Right lobe of liver (tissue), 4 donors: ENCODE measurements at regions not wholly inside any gene's neighbourhood (a gene's known extent, or its start where the extent isn't known, plus 50 kb on each side); places are given as distances from the start of the nearest gene placed in this dataset.

Experiments
- POLR2A ChIP-seq: fragments of 450-650 bp; IDR thresholded peaks from one replicate; pipeline ENCODE4 v1.6.1; 2017; ENCODE audit warnings: antibody characterized with exemption, mild to moderate bottlenecking
- TF ChIP-seq, protein P1 (sequence below), 4 donors: fragments of 200-600 bp in 3 of 4; fragments of 450-650 bp in 1 of 4; IDR thresholded peaks; one replicate each; pipeline versions ENCODE4 v1.5.1 to v1.8.0; 2016 to 2022; ENCODE audit warnings: antibody characterized with exemption in 4 of 4, mild to moderate bottlenecking in 2 of 4
- donor health status: DM: no; HTN: no; CAD: no.
- donor health status: DM: no; HTN: no; CAD: no.
- donor health status: DM: no; HTN: yes; CAD: no.

- TF ChIP-seq, protein P1, sequence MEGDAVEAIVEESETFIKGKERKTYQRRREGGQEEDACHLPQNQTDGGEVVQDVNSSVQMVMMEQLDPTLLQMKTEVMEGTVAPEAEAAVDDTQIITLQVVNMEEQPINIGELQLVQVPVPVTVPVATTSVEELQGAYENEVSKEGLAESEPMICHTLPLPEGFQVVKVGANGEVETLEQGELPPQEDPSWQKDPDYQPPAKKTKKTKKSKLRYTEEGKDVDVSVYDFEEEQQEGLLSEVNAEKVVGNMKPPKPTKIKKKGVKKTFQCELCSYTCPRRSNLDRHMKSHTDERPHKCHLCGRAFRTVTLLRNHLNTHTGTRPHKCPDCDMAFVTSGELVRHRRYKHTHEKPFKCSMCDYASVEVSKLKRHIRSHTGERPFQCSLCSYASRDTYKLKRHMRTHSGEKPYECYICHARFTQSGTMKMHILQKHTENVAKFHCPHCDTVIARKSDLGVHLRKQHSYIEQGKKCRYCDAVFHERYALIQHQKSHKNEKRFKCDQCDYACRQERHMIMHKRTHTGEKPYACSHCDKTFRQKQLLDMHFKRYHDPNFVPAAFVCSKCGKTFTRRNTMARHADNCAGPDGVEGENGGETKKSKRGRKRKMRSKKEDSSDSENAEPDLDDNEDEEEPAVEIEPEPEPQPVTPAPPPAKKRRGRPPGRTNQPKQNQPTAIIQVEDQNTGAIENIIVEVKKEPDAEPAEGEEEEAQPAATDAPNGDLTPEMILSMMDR (IDR thresholded peaks at IDR 0.05) = no peak
- TF ChIP-seq POLR2A = no peak
These were observed 102.4 kb upstream of the KLF6 start for GRCh38 chr10:3887404-3887803.
